HG03460 (cell line): ENCODE measurements at regions not wholly inside any gene's neighbourhood (a gene's known extent, or its start where the extent isn't known, plus 50 kb on each side); places are given as distances from the start of the nearest gene placed in this dataset.
"Not testable (repeated sequence)": the region's sequence is repeated elsewhere in the genome, so short reads cannot be mapped to it uniquely, and the experiment has no call there.

ENCODE experiments used
- ATAC-seq: cut with Tn5 transposase; IDR thresholded peaks from one replicate; pipeline ENCODE4 v1.9.1; 2021; ENCODE audit not compliant: unreplicated experiment

DNA sequence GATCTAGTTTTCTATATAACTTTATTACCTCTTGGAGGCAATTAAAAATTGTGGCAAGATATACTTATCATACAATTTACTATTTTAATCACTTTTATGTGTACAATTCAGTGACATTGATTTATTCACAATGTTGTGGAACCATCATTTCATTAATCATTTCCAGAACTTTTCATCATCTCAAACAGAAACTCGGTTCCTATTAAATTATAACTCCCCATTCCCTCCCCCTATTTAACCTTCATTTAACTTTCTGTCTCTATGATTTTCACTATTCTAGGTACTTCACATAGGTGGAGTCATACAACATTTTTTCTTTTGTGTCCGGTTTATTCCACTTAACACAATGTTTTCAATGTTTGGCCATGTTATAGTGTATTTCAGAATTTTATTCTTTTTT is 252.8 kb downstream of the REEP3 start:
- no peak for ATAC-seq

DNA sequence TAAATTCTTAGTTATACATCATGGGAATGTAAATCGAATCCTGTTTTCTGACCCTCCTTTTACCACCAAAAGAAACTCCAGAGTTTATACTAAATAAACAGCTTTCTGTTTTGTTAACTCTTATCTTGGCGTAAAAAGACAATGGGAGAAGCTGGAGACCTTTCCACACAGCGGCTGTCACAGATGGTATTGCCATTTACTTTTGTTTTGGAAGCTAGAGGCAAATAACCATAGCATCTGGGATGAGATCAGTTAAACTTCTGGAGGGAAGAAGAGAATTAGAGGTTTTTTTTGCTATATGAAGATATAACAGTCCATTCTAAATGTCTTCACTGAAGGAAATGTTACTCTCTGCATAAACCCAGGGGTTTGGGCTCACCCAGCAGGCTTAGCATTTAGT is 258.9 kb downstream of the REEP3 start:
- no peak for ATAC-seq

DNA sequence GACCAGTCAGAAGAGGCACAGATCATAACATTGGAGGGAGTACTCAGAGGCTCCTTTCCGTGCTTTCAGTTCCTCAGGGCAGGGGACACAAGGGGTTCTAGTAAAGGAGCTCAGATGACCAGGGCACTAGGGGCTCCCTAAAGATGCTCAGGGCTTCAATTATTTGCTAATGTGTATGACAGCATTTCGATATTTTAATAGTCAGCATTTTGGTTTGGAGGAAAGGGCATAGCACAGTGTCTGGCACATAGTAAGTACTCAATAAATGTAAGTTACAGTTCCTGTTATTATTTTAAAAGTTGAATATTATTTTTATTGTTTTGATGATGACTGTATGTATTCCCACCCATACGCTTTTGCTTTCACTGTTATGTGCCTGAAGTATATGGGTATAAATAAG is 260.0 kb downstream of the REEP3 start:
- ATAC-seq = no peak

DNA sequence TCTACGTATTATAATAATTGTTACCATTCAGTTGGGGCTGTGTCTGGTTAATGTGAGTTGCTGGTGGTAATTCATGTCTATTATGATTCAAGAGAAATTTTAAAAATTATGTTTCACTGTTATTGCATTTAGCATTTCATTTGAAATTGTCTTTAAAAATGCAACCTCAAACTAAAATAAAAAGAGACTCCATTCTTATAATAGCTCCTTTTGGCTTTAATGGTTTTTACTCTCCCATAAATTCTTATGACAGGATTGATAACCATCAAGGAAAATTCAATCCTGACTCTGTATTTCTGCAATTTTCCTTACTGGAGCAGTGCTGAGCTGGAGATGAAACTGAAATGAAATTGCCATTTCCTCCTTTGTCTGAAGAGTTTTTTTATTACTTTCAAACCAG is 262.7 kb downstream of the REEP3 start:
- ATAC-seq = no peak

DNA sequence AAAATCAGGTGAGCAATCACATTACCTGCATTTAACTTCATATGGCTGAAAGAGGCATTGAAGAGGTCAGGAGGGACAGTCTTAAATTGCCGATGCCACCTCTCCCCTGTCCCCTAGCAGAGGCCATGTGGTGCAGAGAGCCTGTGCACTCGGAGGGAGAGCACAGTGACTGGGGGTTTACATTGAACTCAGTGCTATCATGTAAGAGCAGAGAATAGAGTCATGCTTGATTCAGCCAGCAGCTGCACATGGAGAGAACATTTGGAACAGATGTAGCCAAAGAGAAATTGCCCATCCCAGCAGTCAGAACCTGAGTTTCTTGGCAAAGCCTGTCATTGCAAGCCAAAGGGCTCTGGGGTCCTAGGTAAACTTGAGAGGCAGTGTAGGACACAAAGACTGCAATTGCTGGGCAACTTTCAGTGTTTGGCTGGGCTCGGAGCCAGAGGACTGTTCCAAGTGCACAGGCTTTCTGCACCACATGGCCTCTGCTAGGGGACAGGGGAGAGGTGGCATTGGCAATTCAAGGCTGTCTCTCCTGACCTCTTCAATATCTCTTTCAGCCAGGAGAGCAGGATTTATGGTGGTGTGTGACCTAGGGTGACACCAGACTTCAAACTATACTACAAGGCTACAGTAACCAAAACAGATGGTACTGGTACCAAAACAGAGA is 267.1 kb downstream of the REEP3 start:
- ATAC-seq = no peak

DNA sequence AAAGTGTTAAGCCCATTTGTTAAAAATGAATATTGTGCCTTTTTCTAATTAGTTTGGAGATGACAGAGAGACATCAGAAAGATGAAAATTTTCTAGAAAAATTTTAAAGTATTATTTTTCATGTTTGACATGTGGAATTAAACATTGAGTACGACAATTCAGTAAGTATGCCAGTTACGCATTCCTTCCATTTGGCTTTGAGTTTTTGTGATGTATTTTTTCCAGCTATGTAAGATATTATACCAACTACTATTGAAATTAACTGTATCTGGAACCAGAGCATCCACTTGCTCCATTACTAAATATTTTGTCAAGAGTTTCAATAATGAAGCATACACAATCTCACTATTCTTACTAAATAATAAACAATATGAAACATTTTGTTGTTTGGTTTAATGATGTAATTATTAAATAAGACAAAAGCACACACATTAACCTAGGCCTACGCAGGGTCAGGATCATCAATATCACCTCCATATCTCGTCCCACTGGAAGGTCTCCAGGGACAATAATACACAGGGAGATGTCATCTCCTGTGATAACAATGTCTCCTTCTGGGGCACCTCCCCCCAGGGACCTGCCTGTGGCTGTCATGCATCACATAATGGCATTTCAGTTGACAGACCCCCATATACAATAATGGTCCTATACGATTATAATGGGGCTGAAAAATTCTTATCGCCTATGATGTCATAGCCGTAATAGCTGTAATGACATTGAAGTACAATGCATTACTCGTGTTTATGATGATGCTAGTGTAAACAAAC is 274.1 kb downstream of the REEP3 start:
- no peak for ATAC-seq

DNA sequence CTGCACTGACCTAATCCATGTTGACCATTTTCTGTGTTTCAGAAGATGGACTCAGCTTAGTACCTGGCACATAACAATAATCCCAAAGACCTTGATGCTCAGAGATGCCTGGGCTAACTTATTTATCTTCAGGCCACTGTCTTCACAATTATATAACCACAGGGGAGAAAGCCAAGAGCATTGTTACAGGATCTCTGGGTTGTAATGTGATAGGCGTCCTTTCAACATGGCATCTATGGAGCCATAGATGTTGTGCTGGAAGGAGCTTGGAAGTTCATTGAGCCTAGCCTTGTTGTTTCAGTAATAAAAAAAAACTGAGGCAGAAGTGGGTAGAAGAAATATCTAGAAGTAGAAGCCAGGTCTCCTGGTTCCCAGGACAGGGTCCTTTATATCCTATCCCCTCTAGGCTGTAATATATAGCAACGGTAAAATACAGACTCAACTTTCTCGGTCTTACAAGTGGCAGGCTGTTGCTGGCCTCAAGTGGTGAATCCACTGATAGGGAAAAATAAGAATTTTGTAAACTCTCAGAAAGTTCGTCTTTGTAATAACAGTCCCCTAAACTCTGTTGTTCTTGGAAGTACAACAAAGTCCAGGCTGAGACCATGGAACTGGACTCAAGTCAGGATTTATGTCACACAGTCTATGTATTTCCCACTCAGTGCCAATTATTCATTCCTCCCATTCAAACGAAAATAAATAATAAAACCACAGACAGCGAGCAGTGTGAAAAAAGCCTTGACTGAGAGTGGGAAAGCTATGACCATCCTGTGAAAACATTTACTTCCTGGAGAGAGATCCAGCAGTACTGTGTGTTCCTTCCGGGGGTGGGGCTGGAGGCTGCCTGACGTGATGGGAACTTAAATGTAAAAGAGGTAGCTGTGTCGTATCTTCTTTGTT is 277.6 kb downstream of the REEP3 start:
- no peak for ATAC-seq

DNA sequence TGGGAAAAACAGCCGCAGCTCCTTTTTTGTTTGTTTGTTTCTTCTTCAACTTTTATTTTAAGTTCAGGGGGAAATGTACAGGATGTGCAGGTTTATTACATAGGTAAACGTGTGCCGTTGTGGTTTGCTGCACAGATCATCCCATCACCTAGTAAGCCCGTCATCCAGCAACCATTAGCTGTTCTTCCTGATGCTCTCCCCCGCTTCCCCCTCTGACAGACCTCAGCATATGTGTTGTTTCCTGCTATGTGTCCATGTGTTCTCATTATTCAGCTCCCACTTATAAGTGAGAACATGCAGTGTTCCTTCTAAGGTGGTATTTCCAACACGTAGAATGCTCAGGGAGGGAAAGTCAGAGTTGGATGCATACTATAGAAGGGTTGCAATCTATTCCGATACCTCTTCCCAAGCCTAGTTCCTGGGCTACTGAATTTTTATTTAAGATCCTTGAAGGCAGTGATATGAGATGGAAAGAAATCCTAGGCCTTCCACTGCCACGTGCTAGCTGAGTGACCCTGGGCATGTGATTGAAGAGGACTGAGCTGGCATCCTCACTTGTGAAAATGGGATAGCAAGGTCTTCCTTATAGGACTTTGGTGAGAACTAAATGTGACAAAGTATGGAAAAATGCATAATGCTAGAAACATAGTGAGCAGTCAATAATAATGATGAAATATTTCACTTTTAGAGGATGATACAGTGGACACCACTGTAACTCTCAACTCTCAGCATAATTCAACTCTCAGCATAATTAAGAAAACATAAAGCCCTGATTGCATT is 278.5 kb downstream of the REEP3 start:
- no peak for ATAC-seq

DNA sequence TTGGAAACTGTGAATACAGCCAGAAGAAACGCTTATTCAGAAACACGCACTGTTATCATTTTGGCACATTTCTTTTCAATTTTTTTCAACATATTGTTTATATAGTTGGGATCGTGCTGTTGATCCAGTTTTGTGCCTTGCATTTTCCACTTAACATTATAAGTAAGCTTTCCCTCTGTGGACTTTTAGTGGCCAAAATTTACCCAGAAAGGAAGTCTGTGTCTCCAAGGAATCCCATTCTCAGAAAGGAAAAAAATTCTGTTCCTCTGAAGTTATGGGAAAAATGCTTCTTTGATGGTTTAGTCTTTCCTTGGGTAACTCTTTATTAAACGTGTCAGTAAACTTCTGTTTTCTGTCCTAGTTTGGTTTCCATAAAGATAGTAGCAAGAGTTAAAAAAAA is 280.0 kb downstream of the REEP3 start:
- no peak for ATAC-seq

DNA sequence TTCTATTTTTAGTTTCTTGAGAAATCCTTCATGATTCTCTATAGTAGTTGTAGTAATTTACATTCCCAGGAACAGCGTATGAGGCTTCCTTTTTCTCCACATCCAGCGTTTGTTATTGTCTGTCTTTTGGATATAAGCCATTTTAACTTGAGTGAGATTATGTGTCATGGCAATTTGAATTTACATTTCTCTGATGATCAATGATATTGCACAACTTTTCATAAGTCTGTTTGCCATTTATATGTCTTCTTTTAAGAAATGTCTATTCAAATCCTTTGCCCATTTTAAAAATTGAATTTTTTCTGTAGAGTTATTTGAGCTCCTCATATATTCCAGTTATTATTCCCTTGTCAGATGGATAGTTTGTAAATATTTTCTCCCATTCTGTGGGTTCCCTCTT is 285.1 kb downstream of the REEP3 start:
- ATAC-seq = no peak

DNA sequence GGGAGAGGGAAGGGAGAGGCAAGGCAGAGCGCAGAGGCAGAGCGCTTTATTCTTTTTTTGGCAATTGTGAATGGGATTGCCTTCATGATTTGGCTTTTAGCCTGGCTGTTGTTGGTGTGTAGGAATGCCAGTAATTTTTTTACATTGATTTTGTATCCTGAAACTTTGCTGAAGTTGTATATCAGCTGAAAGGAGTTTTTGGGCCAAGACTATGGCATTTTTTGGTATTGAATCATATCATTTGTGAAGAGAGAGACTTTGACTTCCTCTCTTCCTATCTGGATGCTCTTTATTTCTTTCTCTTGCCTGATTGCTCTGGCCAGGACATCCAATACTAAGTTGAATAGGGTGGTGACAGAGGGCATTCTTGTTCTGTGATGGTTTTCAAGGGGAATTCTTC is 291.3 kb downstream of the REEP3 start:
- no peak for ATAC-seq

DNA sequence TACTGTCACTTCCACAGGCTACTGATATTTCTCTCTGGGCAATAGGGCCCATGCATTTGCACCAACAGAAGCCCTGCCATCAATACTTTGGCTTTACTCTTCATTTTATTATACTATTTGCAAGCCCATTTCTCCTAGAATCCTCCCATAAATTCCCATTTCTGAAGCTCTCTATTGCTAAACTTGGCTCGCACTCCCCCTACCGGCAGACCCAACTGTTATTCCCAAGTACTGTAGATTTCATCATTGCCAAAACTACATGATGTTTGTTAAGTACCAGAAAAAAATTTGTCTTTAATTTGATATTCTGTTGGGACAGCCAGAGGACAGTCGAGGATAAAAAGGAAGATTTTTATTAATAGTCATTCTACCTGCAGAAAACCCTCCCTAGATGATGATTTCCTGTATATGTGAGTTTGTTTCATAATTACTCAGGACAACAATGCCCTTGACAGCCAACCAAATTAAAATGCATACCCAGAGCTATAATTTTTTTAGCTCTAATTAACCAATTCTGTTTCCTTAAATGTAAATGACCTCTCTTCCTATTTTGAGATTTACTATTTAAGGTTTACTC is 298.6 kb downstream of the REEP3 start:
- no peak for ATAC-seq

DNA sequence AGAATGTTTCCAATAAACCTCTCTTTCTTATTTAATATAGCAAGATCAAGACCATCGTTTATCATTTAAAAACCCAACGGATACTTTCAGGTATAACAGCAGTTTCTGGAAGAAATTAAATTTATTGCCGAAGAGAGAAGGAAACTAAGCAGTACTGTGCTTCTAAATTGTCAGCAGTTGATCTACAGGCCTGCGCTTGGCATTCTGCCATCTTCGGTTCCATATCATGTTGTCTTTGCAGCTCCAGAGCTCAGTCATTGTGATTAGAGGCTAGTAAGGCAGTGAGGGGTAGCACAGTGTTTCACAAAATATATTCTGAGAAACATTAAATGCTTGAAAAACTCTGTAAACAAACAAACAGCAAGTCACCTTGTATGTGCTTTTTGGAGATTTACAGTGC is 301.3 kb downstream of the REEP3 start:
- no peak for ATAC-seq

DNA sequence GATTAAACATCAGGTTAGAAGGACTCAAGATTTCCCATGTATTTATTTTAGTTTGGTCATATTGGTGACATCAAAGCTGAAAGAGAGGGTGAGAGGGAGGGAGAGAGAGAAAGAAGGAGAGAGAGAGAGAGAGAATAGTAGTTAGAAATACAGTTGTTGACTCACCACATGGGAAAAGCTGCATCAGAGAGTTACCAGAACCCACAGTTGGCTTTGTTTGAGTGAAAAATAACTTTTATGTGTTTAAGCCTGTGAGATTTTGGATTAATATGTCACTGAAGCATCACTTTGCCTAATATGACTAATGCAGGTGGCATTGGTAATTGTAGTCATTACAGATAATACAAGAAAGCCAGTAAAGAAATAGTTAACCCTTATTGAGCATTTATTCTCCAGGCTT is 303.9 kb downstream of the REEP3 start:
- no peak for ATAC-seq

DNA sequence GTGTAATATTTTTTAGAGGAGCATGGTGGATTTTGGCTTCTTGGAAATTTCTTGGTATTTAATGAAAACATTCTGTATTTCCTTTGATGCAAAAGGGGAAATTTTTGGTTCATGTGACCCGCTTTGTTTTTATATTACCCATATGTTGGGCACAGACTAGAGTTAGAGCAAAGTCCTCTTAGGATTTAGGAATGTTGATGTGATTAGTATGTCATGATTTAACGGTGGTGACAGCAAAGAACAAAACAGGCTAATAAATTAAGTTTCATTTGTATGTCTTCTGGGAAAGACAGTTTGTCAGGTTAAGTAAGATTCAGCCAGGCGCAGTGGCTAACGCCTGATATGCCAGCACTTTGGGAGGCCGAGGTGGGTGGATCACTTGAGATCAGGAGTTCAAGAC is 304.6 kb downstream of the REEP3 start:
- no peak for ATAC-seq

DNA sequence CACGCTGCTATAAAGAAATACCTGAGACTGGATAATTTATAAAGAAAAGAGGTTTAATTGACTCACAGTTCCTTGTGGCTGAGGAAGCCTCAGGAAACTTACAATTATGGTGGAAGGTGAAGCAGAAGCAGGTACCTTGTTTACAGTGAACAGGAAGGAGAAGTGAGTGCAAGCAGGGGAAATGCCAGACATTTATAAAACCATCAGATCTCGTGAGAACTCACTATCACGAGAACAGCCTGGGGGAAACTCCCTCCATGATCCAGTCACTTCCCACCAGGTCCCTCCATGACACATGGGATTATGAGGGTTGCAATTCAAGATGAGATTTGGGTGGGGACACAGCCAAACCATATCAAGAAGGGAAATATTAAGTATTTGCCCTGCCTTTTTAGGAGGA is 305.8 kb downstream of the REEP3 start:
- not testable (repeated sequence) for ATAC-seq

DNA sequence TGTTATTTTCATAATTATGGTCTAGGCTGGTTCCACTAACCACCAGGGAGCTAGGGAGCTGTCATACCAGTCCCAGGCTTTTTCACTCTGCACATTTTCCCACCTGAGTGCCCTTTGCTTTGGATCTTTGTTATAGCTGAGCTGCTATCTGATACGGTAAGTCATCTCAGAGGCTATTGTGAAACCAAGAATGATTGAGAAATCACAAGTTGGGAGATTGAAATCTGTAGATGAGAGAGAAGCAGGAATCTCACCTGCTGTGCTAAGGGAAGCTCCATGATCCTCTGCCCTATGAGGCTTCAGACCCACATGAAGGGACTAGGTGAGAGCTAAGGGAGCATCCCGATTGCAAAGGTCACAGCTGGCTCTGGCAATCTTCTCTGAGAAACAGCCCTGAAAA is 307.8 kb downstream of the REEP3 start:
- ATAC-seq = no peak

DNA sequence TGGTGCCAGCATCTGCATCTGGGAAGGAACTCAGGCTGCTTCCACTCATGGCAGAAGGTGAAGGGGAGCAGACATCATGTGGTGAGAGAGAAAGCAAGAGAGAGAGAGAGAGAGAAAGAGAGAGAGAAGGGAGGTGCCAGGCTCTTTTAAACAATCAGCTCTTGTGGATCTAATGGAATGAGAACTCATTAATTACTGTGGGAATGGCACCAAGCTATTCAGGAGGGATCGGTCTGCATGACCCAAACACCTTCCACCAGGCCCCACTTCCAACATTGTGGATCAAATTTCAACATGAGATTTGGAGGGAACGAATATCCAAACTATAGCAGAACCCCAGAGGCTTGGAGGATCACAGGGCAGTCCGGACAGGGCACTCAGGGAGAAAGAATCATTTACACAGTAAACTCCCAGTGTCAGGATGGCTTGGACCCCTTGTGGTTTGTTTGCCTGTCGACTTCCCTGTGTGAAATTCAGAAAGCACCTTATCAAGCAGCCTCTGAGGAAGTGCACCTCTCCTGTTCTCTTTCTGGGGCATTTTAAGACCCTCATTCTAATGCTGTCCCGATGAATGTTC is 308.5 kb downstream of the REEP3 start:
- no peak for ATAC-seq

DNA sequence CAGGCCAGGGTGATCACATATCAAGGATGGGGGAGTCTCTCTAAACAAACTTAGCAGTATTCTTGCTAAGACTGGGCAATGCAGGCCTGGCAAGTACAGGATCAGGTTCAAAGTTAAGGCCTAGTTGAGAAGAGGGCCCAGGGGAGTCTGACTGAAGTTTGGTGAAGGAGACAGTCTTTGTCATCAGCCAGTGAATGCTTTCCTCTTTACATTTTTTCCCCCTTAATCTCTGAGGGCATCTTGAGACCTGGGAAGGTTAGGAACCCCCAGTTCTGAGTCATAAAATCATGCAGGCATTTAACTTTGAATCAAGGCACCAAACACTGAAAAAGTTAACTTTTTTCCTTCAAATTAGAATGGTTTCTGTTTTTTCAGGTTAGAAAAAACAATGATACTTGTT is 311.5 kb downstream of the REEP3 start:
- no peak for ATAC-seq

DNA sequence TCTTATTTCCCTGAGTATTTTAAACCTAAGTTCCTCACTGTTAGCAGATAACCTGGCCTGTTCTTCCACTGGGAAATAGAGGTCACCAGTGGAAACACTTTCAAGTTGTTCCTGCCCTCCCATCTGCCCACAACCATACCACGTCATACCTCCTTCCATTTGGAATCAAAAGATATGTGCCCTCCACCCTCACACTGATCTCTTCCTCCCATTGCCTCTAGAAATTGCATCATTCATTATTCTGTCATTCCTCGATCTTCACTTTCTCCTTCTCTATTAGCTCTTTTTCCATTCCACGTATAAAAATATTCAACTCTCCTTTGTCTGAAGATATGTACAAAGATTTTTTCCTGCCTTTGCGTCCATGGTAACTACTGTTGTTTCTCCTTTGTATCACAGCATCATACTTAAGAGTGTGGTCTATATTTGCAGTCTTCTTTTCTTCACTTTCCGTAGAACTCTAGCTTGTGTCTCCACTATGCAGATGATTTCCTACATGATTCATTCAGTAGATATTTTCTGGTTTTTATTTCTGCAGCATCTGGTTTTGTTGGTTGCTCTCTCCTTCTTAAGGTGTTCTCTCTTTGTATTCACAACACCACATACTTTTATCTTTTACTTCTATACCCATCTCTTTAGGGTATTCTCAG is 312.3 kb downstream of the REEP3 start:
- no peak for ATAC-seq
